HuH-7 (cell line): ENCODE measurements at regions not wholly inside any gene's neighbourhood (a gene's known extent, or its start where the extent isn't known, plus 50 kb on each side); places are given as distances from the start of the nearest gene placed in this dataset.
"Not testable (repeated sequence)": the region's sequence is repeated elsewhere in the genome, so short reads cannot be mapped to it uniquely, and the experiment has no call there.

Experiments
- DNase-seq: peaks from one replicate; pipeline ENCODE4 v3.0.0; 2011; ENCODE audit warnings: low spot score

DNA sequence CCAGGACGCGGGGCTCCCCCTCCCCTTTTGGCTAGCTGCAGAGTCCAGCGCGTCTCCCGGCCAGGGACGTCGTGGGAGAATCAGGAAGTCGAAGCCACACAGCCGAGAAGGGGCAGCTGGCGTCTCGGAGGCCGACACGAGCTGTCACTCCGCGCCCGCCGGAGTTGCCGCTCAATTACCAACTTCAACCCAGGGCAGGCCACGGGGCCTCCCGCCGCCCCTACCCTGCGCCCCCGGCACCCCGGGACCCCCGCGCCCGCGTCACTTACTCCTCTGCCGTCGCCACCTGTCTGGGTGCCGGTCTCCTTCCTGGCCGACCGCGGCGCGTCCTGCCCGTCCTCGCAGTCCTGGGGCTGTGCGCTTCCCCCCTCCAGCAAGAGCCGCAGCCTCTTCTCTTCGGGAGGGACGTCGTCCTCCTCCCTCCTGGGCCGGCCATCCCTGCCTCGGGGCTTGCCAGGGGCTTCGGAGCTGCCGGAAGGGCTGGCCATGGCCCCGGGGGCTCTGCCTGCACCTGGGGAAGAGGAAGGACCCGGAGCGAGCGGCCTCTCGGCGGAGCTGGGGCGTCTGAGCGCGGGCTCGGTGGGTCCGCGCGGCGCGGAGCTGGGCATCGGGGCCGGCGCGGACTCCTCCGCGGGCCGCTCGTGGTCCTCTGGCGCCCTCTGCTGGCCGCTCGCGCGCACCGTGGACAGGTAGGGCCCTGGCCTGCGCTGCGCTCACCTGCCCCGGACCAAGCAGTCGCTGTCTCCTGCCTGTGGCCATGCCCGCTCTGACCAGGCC lies 65.6 kb upstream of the CLEC6A start:
- peak; percentile 39 for DNase-seq

- DNase-seq, result peak; percentile 40
These were observed 59.3 kb upstream of the CLEC6A start for GRCh38 chr12:8396225-8397071.

GRCh38 chr12:8397378-8397777 lies 58.4 kb upstream of the CLEC6A start:
- not testable (repeated sequence) for DNase-seq

- DNase-seq, result not testable (repeated sequence)
These were observed 56.2 kb upstream of the CLEC6A start for GRCh38 chr12:8399496-8400034.

DNA sequence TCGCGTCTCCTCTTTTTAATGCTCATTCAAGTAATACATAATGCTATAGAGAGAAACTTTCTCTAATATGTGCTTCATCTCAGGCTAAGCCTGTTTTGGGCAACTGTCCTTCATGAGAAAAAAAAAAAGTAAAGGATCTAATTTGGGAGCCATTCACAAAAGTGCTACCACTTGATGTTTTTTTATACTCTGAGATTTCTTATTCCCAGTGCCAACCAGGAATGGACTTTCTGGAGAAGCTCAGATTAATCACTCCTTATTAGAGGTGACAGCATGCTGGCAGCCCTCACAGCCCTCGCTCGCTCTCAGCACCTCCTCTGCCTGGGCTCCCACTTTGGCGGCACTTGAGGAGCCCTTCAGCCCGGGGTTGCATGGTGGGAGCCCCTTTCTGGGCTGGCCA lies 51.9 kb upstream of the CLEC6A start:
- not testable (repeated sequence) for DNase-seq

DNA sequence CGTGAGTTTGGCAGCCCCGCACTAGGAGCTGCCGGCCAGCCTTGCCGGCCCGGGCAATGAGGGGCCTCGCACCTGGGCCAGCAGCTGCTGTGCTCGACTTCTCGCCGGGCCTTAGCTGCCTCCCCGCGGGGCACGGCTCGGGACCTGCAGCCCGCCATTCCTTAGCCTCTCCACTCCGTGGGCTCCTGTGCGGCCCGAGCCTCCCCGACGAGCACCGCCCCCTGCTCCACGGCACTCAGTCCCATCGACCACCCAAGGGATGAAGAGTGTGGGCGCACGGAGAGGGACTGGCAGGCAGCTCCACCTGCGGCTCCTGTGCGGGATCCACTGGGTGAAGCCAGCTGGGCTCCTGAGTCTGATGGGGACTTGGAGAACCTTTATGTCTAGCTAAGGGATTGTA lies 51.4 kb upstream of the CLEC6A start:
- DNase-seq, result not testable (repeated sequence)
